Adrenal gland (tissue), 9 donors: ENCODE measurements at regions not wholly inside any gene's neighbourhood (a gene's known extent, or its start where the extent isn't known, plus 50 kb on each side); places are given as distances from the start of the nearest gene placed in this dataset.

Source experiments
- DNase-seq, 7 donors: peaks; one replicate each; pipeline ENCODE4 v3.0.0-alpha.2; 2019 to 2020
- H3K27ac ChIP-seq, 5 donors: fragments of 200-600 bp; sonication (generic) in 4 of 5; 1 replicate in 3 of 5; 2 replicates in 2 of 5; pipeline versions ENCODE4 v1.5.1 to v1.8.0; 2016 to 2020; ENCODE audit warnings: mild to moderate bottlenecking in 1 of 5
- H3K27me3 ChIP-seq: fragments of 200-600 bp; 2 replicates; pipeline ENCODE4 v1.8.0; 2021
- H3K36me3 ChIP-seq, 2 donors: fragments of 200-600 bp; replicated peaks in 1 of 2; 1 replicate in 1 of 2; 2 replicates in 1 of 2; pipeline versions ENCODE4 v1.5.1 to v1.8.0; 2018 to 2022
- H3K4me1 ChIP-seq, 2 donors: fragments of 200-600 bp; replicated peaks in 1 of 2; 1 replicate in 1 of 2; 2 replicates in 1 of 2; pipeline versions ENCODE4 v1.5.1 to v1.8.0; 2018 to 2021
- H3K4me3 ChIP-seq, 4 donors: fragments of 200-600 bp; sonication (generic) in 3 of 4; one replicate each; pipeline ENCODE4 v1.5.1; 2016 to 2018
- H3K9me3 ChIP-seq, 3 donors: fragments of 200-600 bp; sonication (generic) in 1 of 3; replicated peaks in 1 of 3; 1 replicate in 2 of 3; 2 replicates in 1 of 3; pipeline versions ENCODE4 v1.5.1 to v1.8.0; 2016 to 2021
- CTCF ChIP-seq, 6 experiments: fragments of 450-650 bp in 4 of 6; fragments of 200-600 bp in 2 of 6; sonication (generic) in 1 of 6; IDR thresholded peaks; 1 replicate in 5 of 6; 2 replicates in 1 of 6; pipeline versions ENCODE4 v1.5.1 to v1.8.0; 2016 to 2021; ENCODE audit warnings: antibody characterized with exemption in 6 of 6, mild to moderate bottlenecking in 2 of 6, moderate library complexity in 1 of 6
- POLR2A ChIP-seq, 2 donors: fragments of 450-650 bp; IDR thresholded peaks; one replicate each; pipeline ENCODE4 v1.6.1; 2017; ENCODE audit warnings: antibody characterized with exemption in 2 of 2, mild to moderate bottlenecking in 2 of 2, moderate library complexity in 1 of 2
- WGBS, 4 donors: extraction: QIAGEN DNeasy Blood & Tissue Kit in 2 of 4; methylation state at CpG; one replicate each; pipeline versions ENCODE4 v1.1.5 to v1.1.7; 2013 to 2017; 5-methylcytosine and 5-hydroxymethylcytosine counted together
- intact Hi-C, 2 donors: fragments of 100-400 bp; cut with DNase I; formaldehyde crosslinking; loops; one replicate each; pipeline versions ENCODE4 v1.14.1 to v1.15.0; 2022 to 2023
- donor health status: healthy with polysubstance abuse.
- donor health status: Bipolar disorder and iron deficiency.
- donor health status: DM: yes; HTN: yes; CAD: no.
- donor health status: DM: no; HTN: no; CAD: no.
- donor health status: DM: no; HTN: no; CAD: no.

GRCh38 chr4:124025000-124025399 lies 628.4 kb downstream of the SPRY1 start:
- intact Hi-C loops = no loop called here
- H3K36me3 ChIP-seq = no peaks in the 10 kb centered on the region

GRCh38 chr4:124025428-124025827 lies 628.8 kb downstream of the SPRY1 start:
- no peaks in the 10 kb centered on the region for H3K27me3 ChIP-seq
- WGBS, 4 donors = 78 to 87% (median 82%) methylated on average over 9 of the region's 9 CpGs
- DNase-seq = no peak
- no peaks in the 10 kb centered on the region for H3K9me3 ChIP-seq
- peak overlapping the region in 1 of 4 donors; percentile 3 for H3K4me3 ChIP-seq
- intact Hi-C loops = no loop called here
- TF ChIP-seq CTCF (IDR thresholded peaks at IDR 0.05) = no peak
- no peak for TF ChIP-seq POLR2A (IDR thresholded peaks at IDR 0.05)
- no peaks in the 10 kb centered on the region for H3K4me1 ChIP-seq
- no peaks in the 10 kb centered on the region for H3K36me3 ChIP-seq
- peak overlapping the region in 1 of 5 donors; percentile 10 for H3K27ac ChIP-seq

More at GRCh38 chr4:124025000-124025399, 628.4 kb downstream of the SPRY1 start:
- H3K4me3 ChIP-seq = no peak overlapping the region
- TF ChIP-seq CTCF (IDR thresholded peaks at IDR 0.05) = no peak
- no peak for TF ChIP-seq POLR2A (IDR thresholded peaks at IDR 0.05)
- H3K4me1 ChIP-seq = no peaks in the 10 kb centered on the region
- no peak overlapping the region for H3K27ac ChIP-seq
- H3K9me3 ChIP-seq = no peaks in the 10 kb centered on the region
- no peak for DNase-seq
- H3K27me3 ChIP-seq = no peaks in the 10 kb centered on the region
- WGBS, 4 donors = 61 to 96% (median 78%) methylated on average over 3 of the region's 3 CpGs

- no peaks in the 10 kb centered on the region for H3K27me3 ChIP-seq
- H3K4me3 ChIP-seq = no peak overlapping the region
- H3K9me3 ChIP-seq = no peaks in the 10 kb centered on the region
- no peak for TF ChIP-seq CTCF (IDR thresholded peaks at IDR 0.05)
- no peak for TF ChIP-seq POLR2A (IDR thresholded peaks at IDR 0.05)
- peak in 1 of 7 donors; percentile 1 for DNase-seq
- intact Hi-C loops = no loop called here
- 62 to 72% (median 70%) methylated on average over 4 of the region's 4 CpGs for WGBS, 4 donors
- H3K4me1 ChIP-seq = no peaks in the 10 kb centered on the region
- no peaks in the 10 kb centered on the region for H3K36me3 ChIP-seq
- H3K27ac ChIP-seq = peak overlapping the region in 3 of 5 donors; percentile 2 to 60 (median 50)
Observed at GRCh38 chr4:124028182-124028581, 631.6 kb downstream of the SPRY1 start.

GRCh38 chr4:124030147-124030546 lies 633.6 kb downstream of the SPRY1 start:
- Histone ChIP-seq H3K27me3 (no peaks in the 10 kb centered on the region), H3K27ac (peak overlapping the region in 2 of 5 donors; percentile 24 to 44), H3K4me3 (no peak overlapping the region), H3K36me3 (no peaks in the 10 kb centered on the region), H3K9me3 (no peaks in the 10 kb centered on the region), H3K4me1 (no peaks in the 10 kb centered on the region)
- TF ChIP-seq CTCF (IDR thresholded peaks at IDR 0.05) (no peak), POLR2A (IDR thresholded peaks at IDR 0.05) (no peak)
- intact Hi-C loops = no loop called here
- peak in 2 of 7 donors; percentile 25 to 54 for DNase-seq
- WGBS, 4 donors = 62 to 74% (median 67%) methylated on average over 2 of the region's 2 CpGs
